Erythroblast (primary cell): ENCODE measurements at regions not wholly inside any gene's neighbourhood (a gene's known extent, or its start where the extent isn't known, plus 50 kb on each side); places are given as distances from the start of the nearest gene placed in this dataset.

Experiments used
- GATA1 ChIP-seq: IDR thresholded peaks from 2 replicates; pipeline ENCODE4 v1.6.1; 2011; ENCODE audit warnings: low read depth, mild to moderate bottlenecking, control low read depth, low read length, moderate library complexity
- POLR2A ChIP-seq: IDR thresholded peaks from 2 replicates; pipeline ENCODE4 v1.6.1; 2011; ENCODE audit warnings: mild to moderate bottlenecking, low read length

DNA sequence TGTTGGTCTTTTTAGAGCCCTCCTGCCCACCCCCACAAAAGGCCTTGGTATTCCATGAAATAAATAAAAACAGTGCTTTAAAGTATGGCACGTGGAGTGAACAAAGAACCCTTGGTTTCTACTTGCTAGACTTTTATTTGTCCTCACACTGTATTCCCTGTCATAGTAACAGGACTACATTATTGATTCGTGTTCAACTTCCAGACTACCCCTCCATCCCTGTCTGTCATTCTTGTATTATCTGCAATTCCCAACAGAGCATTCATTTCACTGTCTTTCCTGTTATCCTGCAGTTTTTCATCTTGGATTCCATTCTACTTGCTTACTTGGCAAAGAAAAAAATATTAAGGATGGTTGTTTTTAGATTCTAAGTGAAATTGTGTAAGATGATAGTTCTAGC, 307.4 kb upstream of the CNR1 start:
- TF ChIP-seq POLR2A (no peak), GATA1 (no peak)
